PFSK-1 (cell line): ENCODE measurements at regions not wholly inside any gene's neighbourhood (a gene's known extent, or its start where the extent isn't known, plus 50 kb on each side); places are given as distances from the start of the nearest gene placed in this dataset.

Source experiments
- FOXP2 ChIP-seq: optimal IDR thresholded peaks from 2 replicates; pipeline ENCODE3; 2011; ENCODE audit warnings: borderline replicate concordance, control low read depth, inconsistent platforms; ENCODE audit not compliant: insufficient read depth; ENCODE audit errors: extremely low read length, extremely low read depth
- POLR2AphosphoS5 ChIP-seq: IDR thresholded peaks from 2 replicates; pipeline ENCODE4 v1.6.1; 2012; ENCODE audit warnings: low read depth, mild to moderate bottlenecking, control low read depth, low read length, moderate library complexity
- REST ChIP-seq, 2 experiments: IDR thresholded peaks; 2 replicates each; pipeline versions ENCODE4 v1.6.1 to v1.8.0; 2011 to 2012; ENCODE audit warnings: low read depth in 2 of 2, low read length in 2 of 2, control low read depth in 1 of 2, inconsistent platforms in 1 of 2, mild to moderate bottlenecking in 1 of 2, moderate library complexity in 1 of 2; ENCODE audit not compliant: insufficient read depth in 1 of 2
- SIN3A ChIP-seq: IDR thresholded peaks from 2 replicates; pipeline ENCODE4 v1.6.1; 2012; ENCODE audit warnings: mild to moderate bottlenecking, low read length, moderate library complexity, borderline replicate concordance; ENCODE audit not compliant: insufficient read depth
- TAF1 ChIP-seq: IDR thresholded peaks from 2 replicates; pipeline ENCODE4 v1.6.1; 2012; ENCODE audit warnings: low read length, control low read depth, borderline replicate concordance; ENCODE audit not compliant: insufficient read depth

- TF ChIP-seq SIN3A (no peak), FOXP2 (no peak), TAF1 (no peak), REST (IDR thresholded peaks at IDR 0.05; ENCODE audit: insufficient read depth in 1 of 2, low read depth in 2 of 2, low read length in 2 of 2) (no peak), POLR2AphosphoS5 (no peak)
These were observed 565.8 kb upstream of the LRRC4C start for GRCh38 chr11:42025121-42025803.

- TF ChIP-seq FOXP2, result no peak
- TF ChIP-seq TAF1, result no peak
- TF ChIP-seq SIN3A, result no peak
- no peak for TF ChIP-seq POLR2AphosphoS5
- no peak for TF ChIP-seq REST (IDR thresholded peaks at IDR 0.05; ENCODE audit: insufficient read depth in 1 of 2, low read depth in 2 of 2, low read length in 2 of 2)
These were observed 575.4 kb upstream of the LRRC4C start for GRCh38 chr11:42034826-42035225.

- TF ChIP-seq TAF1 (no peak), POLR2AphosphoS5 (no peak), REST (IDR thresholded peaks at IDR 0.05; ENCODE audit: insufficient read depth in 1 of 2, low read depth in 2 of 2, low read length in 2 of 2) (no peak), SIN3A (no peak), FOXP2 (no peak)
These were observed 576.7 kb upstream of the LRRC4C start for GRCh38 chr11:42036201-42036600.

- TF ChIP-seq SIN3A (no peak), FOXP2 (no peak), POLR2AphosphoS5 (no peak), TAF1 (no peak), REST (IDR thresholded peaks at IDR 0.05; ENCODE audit: insufficient read depth in 1 of 2, low read depth in 2 of 2, low read length in 2 of 2) (no peak)
These were observed 583.9 kb upstream of the LRRC4C start for GRCh38 chr11:42043312-42043711.
